22Rv1 (cell line): ENCODE measurements at regions not wholly inside any gene's neighbourhood (a gene's known extent, or its start where the extent isn't known, plus 50 kb on each side); places are given as distances from the start of the nearest gene placed in this dataset.

ENCODE experiments used
- H3K27ac ChIP-seq: fragments of 450-650 bp; 2 replicates; pipeline ENCODE4 v1.5.1; 2017
- CTCF ChIP-seq: fragments of 450-650 bp; IDR thresholded peaks from 2 replicates; pipeline ENCODE4 v1.5.1; 2017; ENCODE audit warnings: mild to moderate bottlenecking
- ZFX ChIP-seq: fragments of 450-650 bp; IDR thresholded peaks from 2 replicates; pipeline ENCODE4 v1.6.1; 2017; ENCODE audit warnings: antibody characterized with exemption, borderline replicate concordance

DNA sequence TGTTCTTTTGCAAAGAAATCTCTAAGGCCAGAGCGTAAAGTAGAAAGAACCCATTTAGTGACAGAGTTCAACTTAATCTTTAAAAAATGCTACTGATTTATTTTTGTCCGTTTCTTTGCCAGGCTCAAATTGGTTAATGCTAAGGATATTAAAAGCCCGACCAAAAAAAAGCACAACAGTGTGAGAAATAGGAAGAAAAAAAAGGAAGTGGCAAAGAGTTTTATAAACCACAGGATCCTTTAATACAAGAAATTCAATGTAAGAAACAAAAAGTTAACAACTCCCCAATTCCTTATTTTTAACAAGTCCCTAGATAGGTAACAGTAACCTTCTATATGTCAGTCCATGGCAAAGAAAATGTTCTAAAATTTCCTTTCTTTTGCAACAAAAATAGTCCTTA is 480.4 kb downstream of the ACTRT1 start:
- no peak overlapping the region for H3K27ac ChIP-seq
- TF ChIP-seq ZFX = no peak
- no peak for TF ChIP-seq CTCF

GRCh38 chrX:127570276-127570675 is 481.9 kb downstream of the ACTRT1 start:
- H3K27ac ChIP-seq = no peak overlapping the region
- TF ChIP-seq CTCF = no peak
- TF ChIP-seq ZFX = no peak

- H3K27ac ChIP-seq = no peak overlapping the region
- TF ChIP-seq CTCF = no peak
- TF ChIP-seq ZFX = no peak
These were observed 483.5 kb downstream of the ACTRT1 start for GRCh38 chrX:127568691-127569090.

DNA sequence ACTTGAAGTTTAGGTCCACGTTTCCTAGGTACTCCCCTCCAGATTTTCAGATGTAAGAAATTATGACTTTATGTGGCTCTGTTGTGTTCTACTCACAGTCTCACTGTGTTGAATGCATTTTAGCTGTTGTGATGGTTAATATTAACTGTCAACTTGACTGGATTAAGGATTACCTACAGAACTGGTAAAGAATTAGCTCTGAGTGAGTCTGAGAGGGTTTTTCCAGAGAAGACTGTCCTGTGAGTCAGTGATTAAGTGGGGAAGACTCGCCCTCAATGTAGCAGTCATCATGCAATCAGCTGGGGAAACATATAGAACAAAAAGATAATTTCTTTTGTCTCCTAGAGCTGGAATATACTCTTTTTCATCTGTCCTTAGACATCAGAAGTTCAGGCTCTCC is 493.4 kb downstream of the ACTRT1 start:
- TF ChIP-seq CTCF (no peak), ZFX (no peak)
- no peak overlapping the region for H3K27ac ChIP-seq

GRCh38 chrX:127552571-127552970 is 499.6 kb downstream of the ACTRT1 start:
- no peak overlapping the region for H3K27ac ChIP-seq
- TF ChIP-seq CTCF (no peak), ZFX (no peak)

GRCh38 chrX:127519323-127519722 is 532.9 kb downstream of the ACTRT1 start:
- no peak overlapping the region for H3K27ac ChIP-seq
- TF ChIP-seq CTCF = no peak

- no peak overlapping the region for H3K27ac ChIP-seq
- TF ChIP-seq ZFX = no peak
These were observed 562.2 kb downstream of the ACTRT1 start for GRCh38 chrX:127490000-127490399.

DNA sequence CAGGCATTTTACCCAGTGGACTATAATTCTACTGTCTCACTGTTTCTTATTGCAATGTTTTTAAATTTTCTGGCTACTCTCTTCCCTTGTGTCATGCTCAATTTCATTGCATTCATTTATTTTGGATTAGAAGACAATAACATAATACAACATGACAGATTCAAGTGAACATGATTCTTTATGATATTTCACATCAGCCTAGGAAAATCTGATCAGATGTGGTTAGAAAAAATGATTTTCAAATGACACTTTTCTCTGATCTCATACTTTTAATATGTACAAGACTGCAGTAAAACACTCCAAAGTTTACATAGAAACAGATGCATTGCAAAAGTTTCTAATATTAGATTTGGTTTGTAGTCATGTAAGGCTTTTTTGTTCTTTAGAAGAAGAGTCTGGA is 586.0 kb downstream of the ACTRT1 start:
- no peak for TF ChIP-seq CTCF
- no peak for TF ChIP-seq ZFX
- no peak overlapping the region for H3K27ac ChIP-seq
